K562 (cell line): ENCODE measurements at regions not wholly inside any gene's neighbourhood (a gene's known extent, or its start where the extent isn't known, plus 50 kb on each side); places are given as distances from the start of the nearest gene placed in this dataset.

ENCODE experiments used
- ATAC-seq: fragments of 200-7000 bp; cut with Tn5 transposase; 3 replicates; pipeline ENCODE4 v1.9.1; 2020; ENCODE audit warnings: moderate library complexity
- BruUV-seq: library from RNA; stranded (reverse); fragments of 400-500 nt; replicated peaks from 2 replicates; lab custom pipeline; 2021; lab: Mats Ljungman, UMichigan
- CTCF ChIA-PET: fragments of 300-600 bp; formaldehyde crosslinking; extraction: SDS; loops from one replicate; lab custom pipeline; 2021; ENCODE audit warnings: low intra/inter-chr PET ratio; lab: Yijun Ruan, JAX
- POLR2A ChIA-PET: fragments of 300-600, 350-650 bp; sonication (Branson Sonifier 250); formaldehyde crosslinking; extraction: SDS; loops from one replicate; lab custom pipeline; 2021; ENCODE audit warnings: antibody characterized with exemption, inconsistent platforms; lab: Yijun Ruan, JAX
- DNase-seq, 4 experiments: peaks; one replicate each; pipeline versions ENCODE4 v3.0.0 to v3.0.0-alpha.2; 2011 to 2018; ENCODE audit warnings: low spot score in 3 of 4, mixed read lengths in 3 of 4; ENCODE audit errors: extremely low read depth in 1 of 4
- FAIRE-seq: peaks from 2 replicates; lab custom pipeline; 2011; peaks lifted over from hg19 to GRCh38; lab: Jason Lieb, UNC
- H2AFZ ChIP-seq: 2 replicates; pipeline ENCODE4 v1.6.0; 2011; ENCODE audit warnings: low read depth, low read length, control low read depth, inconsistent platforms
- H3K27ac ChIP-seq: fragments of 200-600 bp; 3 replicates; pipeline ENCODE4 v1.8.0; 2011; ENCODE audit warnings: low read depth, mild to moderate bottlenecking, control low read depth, inconsistent platforms, low read length, moderate library complexity, mixed read lengths; ENCODE audit errors: extremely low read depth
- H3K27me3 ChIP-seq, 2 experiments: fragments of 300-600 bp in 1 of 2; 2 replicates in 1 of 2; 3 replicates in 1 of 2; pipeline versions ENCODE4 v1.6.0 to v1.8.0; 2011; ENCODE audit warnings: inconsistent platforms in 2 of 2, low read length in 2 of 2, mild to moderate bottlenecking in 1 of 2, mixed read lengths in 1 of 2, moderate library complexity in 1 of 2; ENCODE audit not compliant: control insufficient read depth in 2 of 2, insufficient read depth in 2 of 2
- H3K36me3 ChIP-seq: fragments of 300-600 bp; 3 replicates; pipeline ENCODE4 v1.8.0; 2011; ENCODE audit warnings: mild to moderate bottlenecking, low read length, inconsistent platforms; ENCODE audit not compliant: control insufficient read depth, insufficient read depth
- H3K4me1 ChIP-seq, 2 experiments: fragments of 200-600 bp in 1 of 2; replicated peaks in 1 of 2; 2 replicates in 1 of 2; 3 replicates in 1 of 2; pipeline versions ENCODE4 v1.5.1 to v1.8.0; 2011; ENCODE audit warnings: inconsistent platforms in 2 of 2, low read length in 2 of 2, mild to moderate bottlenecking in 1 of 2, mixed read lengths in 1 of 2, moderate library complexity in 1 of 2; ENCODE audit not compliant: control insufficient read depth in 2 of 2, insufficient read depth in 2 of 2
- H3K4me2 ChIP-seq: 2 replicates; pipeline ENCODE4 v1.6.1; 2011; ENCODE audit warnings: low read length, control low read depth, inconsistent platforms, mixed read lengths; ENCODE audit not compliant: insufficient read depth
- H3K4me3 ChIP-seq: fragments of 200-600 bp; sonication (generic), shearing (Covaris generic); 2 replicates; pipeline ENCODE4 v1.5.1; 2016; ENCODE audit warnings: control low read depth, inconsistent platforms
- H3K79me2 ChIP-seq: fragments of 200-600 bp; 3 replicates; pipeline ENCODE4 v1.8.0; 2011; ENCODE audit warnings: low read length, inconsistent platforms; ENCODE audit not compliant: control insufficient read depth, insufficient read depth
- H3K9ac ChIP-seq, 2 experiments: 2 replicates each; pipeline versions ENCODE4 v1.6.0 to v1.6.1; 2011; ENCODE audit warnings: low read depth in 2 of 2, low read length in 2 of 2, control low read depth in 1 of 2, inconsistent platforms in 1 of 2, mild to moderate bottlenecking in 1 of 2, mixed read lengths in 1 of 2; ENCODE audit not compliant: insufficient read depth in 1 of 2
- H3K9me1 ChIP-seq: one replicate; pipeline ENCODE4 v1.6.0; 2011; ENCODE audit warnings: inconsistent platforms, mild to moderate bottlenecking, low read length, moderate library complexity; ENCODE audit not compliant: control insufficient read depth, insufficient read depth
- H3K9me3 ChIP-seq: replicated peaks from 2 replicates; pipeline ENCODE4 v1.5.1; 2011; ENCODE audit warnings: low read depth, low read length, inconsistent platforms; ENCODE audit not compliant: control insufficient read depth, insufficient read depth
- H4K20me1 ChIP-seq: replicated peaks from 2 replicates; pipeline ENCODE4 v1.6.1; 2011; ENCODE audit warnings: low read length, inconsistent platforms, mixed read lengths; ENCODE audit not compliant: control insufficient read depth, insufficient read depth
- C11orf30 ChIP-seq: fragments of 450-650 bp; IDR thresholded peaks from 2 replicates; pipeline ENCODE4 v1.6.1; 2016; ENCODE audit warnings: low read depth, mild to moderate bottlenecking
- NCOA6 ChIP-seq: fragments of 450-650 bp; IDR thresholded peaks from 2 replicates; pipeline ENCODE4 v1.6.1; 2017; ENCODE audit warnings: mild to moderate bottlenecking
- NFIX ChIP-seq: fragments of 250-450 bp; sonication (Bioruptor Pico); IDR thresholded peaks from 2 replicates; pipeline ENCODE4 v1.4.0; 2020; ENCODE audit warnings: low read depth, mild to moderate bottlenecking, moderate library complexity
- ZNF316 ChIP-seq: fragments of 450-650 bp; IDR thresholded peaks from 2 replicates; pipeline ENCODE4 v1.6.1; 2016
- WGBS: fragments of 100-300 bp; shearing (Covaris generic); methylation state at CpG from one replicate; pipeline ENCODE4 v1.1.6; 2016; ENCODE audit warnings: low coverage, mixed read lengths; ENCODE audit not compliant: insufficient coverage; ENCODE audit errors: missing lambda C conversion rate; 5-methylcytosine and 5-hydroxymethylcytosine counted together
- in situ Hi-C: fragments of 300-500 bp; cut with MboI; formaldehyde crosslinking; loops from 4 replicates; pipeline ENCODE4 v1.15.0; 2018; ENCODE audit warnings: inconsistent platforms, mixed read lengths
- intact Hi-C: fragments of 100-400 bp; cut with micrococcal nuclease; formaldehyde crosslinking; loops from 2 replicates; pipeline ENCODE4 v1.14.2; 2022

GRCh38 chr7:112853422-112853821 is 63.2 kb upstream of the TMEM168 start:
- no peaks in the 10 kb centered on the region for H3K9me1 ChIP-seq

GRCh38 chr7:112843151-112843550 is 53.0 kb upstream of the TMEM168 start:
- POLR2A ChIA-PET, result no interaction called here
- H3K4me3 ChIP-seq, result no peak overlapping the region
- no peak overlapping the region for H3K9ac ChIP-seq
- H3K36me3 ChIP-seq, result no peaks in the 10 kb centered on the region
- no peak overlapping the region for H3K4me2 ChIP-seq
- in situ Hi-C loops, result no loop called here
- no peaks in the 10 kb centered on the region for H3K4me1 ChIP-seq
- FAIRE-seq (no peak), ATAC-seq (no peak), DNase-seq (no peak)
- H3K27me3 ChIP-seq, result no peaks in the 10 kb centered on the region
- no TSS peak for BruUV-seq
- CTCF ChIA-PET, result no interaction called here
- no peak for TF ChIP-seq NFIX (CRISPR knock-in tag)
- TF ChIP-seq ZNF316, result peak; percentile 84
- TF ChIP-seq C11orf30, result peak; percentile 56; the same call in 1 of the 2 replicates
- no peak overlapping the region for H3K27ac ChIP-seq
- WGBS, result 0% methylated on average over 1 of the region's 1 CpG
- no peak overlapping the region for H2AFZ ChIP-seq
- no peaks in the 10 kb centered on the region for H3K79me2 ChIP-seq
- H3K9me3 ChIP-seq, result no peaks in the 10 kb centered on the region
- H4K20me1 ChIP-seq, result no peaks in the 10 kb centered on the region
- no peaks in the 10 kb centered on the region for H3K9me1 ChIP-seq
- intact Hi-C loops, result no loop called here

More at GRCh38 chr7:112853422-112853821, 63.2 kb upstream of the TMEM168 start:
- in situ Hi-C loops, result no loop called here
- no peaks in the 10 kb centered on the region for H3K9me3 ChIP-seq
- no peaks in the 10 kb centered on the region for H4K20me1 ChIP-seq
- H3K4me1 ChIP-seq, result no peaks in the 10 kb centered on the region; a peak in 1 of 5 replicates
- intact Hi-C loops, result no loop called here
- no peak for TF ChIP-seq NCOA6
- POLR2A ChIA-PET, result no interaction called here
- no peaks in the 10 kb centered on the region for H3K36me3 ChIP-seq
- no peak overlapping the region for H2AFZ ChIP-seq
- CTCF ChIA-PET, result no interaction called here
- no TSS peak for BruUV-seq
- no peak for FAIRE-seq
- no peak for DNase-seq
- H3K27me3 ChIP-seq, result no peaks in the 10 kb centered on the region
- no peak for ATAC-seq
- H3K4me2 ChIP-seq, result no peak overlapping the region
- H3K79me2 ChIP-seq, result no peaks in the 10 kb centered on the region
- no peak overlapping the region for H3K9ac ChIP-seq
- H3K27ac ChIP-seq, result no peak overlapping the region
- H3K4me3 ChIP-seq, result no peak overlapping the region
